ENCODE measurements at regions not wholly inside any gene's neighbourhood (a gene's known extent, or its start where the extent isn't known, plus 50 kb on each side); places are given as distances from the start of the nearest gene placed in this dataset.

DNA sequence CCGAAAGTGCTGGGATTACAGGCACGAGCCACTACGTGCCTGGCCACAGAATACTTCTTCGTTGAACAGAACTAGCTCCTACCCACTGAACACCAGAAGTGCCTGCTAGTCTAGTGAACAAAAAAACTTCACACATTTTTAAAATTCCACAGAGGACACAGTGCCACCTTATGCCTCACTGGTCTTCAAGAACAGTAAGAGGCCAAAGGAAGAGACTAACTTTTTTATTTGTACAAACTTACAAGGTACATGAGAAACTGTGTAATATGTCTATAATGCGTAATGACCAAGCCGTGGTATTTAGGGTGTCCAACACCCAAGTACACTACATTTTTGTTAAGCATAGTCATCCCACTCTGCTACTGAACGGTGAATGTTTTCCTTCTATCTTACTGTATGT is 144.4 kb upstream of the PTER start:
- TF ChIP-seq, protein P1, sequence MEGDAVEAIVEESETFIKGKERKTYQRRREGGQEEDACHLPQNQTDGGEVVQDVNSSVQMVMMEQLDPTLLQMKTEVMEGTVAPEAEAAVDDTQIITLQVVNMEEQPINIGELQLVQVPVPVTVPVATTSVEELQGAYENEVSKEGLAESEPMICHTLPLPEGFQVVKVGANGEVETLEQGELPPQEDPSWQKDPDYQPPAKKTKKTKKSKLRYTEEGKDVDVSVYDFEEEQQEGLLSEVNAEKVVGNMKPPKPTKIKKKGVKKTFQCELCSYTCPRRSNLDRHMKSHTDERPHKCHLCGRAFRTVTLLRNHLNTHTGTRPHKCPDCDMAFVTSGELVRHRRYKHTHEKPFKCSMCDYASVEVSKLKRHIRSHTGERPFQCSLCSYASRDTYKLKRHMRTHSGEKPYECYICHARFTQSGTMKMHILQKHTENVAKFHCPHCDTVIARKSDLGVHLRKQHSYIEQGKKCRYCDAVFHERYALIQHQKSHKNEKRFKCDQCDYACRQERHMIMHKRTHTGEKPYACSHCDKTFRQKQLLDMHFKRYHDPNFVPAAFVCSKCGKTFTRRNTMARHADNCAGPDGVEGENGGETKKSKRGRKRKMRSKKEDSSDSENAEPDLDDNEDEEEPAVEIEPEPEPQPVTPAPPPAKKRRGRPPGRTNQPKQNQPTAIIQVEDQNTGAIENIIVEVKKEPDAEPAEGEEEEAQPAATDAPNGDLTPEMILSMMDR (IDR thresholded peaks at IDR 0.05), result no peak
- TF ChIP-seq POLR2A (IDR thresholded peaks at IDR 0.05; ENCODE audit: low read length) (no peak), KDM5A (IDR thresholded peaks at IDR 0.05) (no peak), KDM1A (IDR thresholded peaks at IDR 0.05; ENCODE audit: low read depth) (no peak), EP300 (IDR thresholded peaks at IDR 0.05) (no peak), JUNB (IDR thresholded peaks at IDR 0.05) (no peak), HOXA7 (CRISPR knock-in tag; IDR thresholded peaks at IDR 0.05) (no peak)
- TF ChIP-seq, protein P2, sequence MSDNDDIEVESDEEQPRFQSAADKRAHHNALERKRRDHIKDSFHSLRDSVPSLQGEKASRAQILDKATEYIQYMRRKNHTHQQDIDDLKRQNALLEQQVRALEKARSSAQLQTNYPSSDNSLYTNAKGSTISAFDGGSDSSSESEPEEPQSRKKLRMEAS (IDR thresholded peaks at IDR 0.05), result no peak

All from A549 (cell line).